ENCODE measurements at regions not wholly inside any gene's neighbourhood (a gene's known extent, or its start where the extent isn't known, plus 50 kb on each side); places are given as distances from the start of the nearest gene placed in this dataset.

- POLR2A ChIA-PET: no interaction called here
- H3K36me3 Mint-ChIP-seq (ENCODE audit: low read depth): no peaks in the 10 kb centered on the region
- no peak for DNase-seq
- no peaks in the 10 kb centered on the region for H3K4me1 Mint-ChIP-seq
- CTCF ChIA-PET: no interaction called here
- H3K4me3 Mint-ChIP-seq: no peak overlapping the region
- peaks cover 7% of the 10 kb centered on the region for H3K9me3 Mint-ChIP-seq
- H3K27me3 Mint-ChIP-seq: peaks cover 2% of the 10 kb centered on the region
- H3K27ac Mint-ChIP-seq: no peak overlapping the region
Measured at GRCh38 chr3:31039145-31039544, 144.7 kb upstream of the GADL1 start.

GRCh38 chr3:31041161-31041978 is 146.9 kb upstream of the GADL1 start:
- no peaks in the 10 kb centered on the region for H3K36me3 Mint-ChIP-seq (ENCODE audit: low read depth)
- CTCF ChIA-PET: no interaction called here
- no peaks in the 10 kb centered on the region for H3K4me1 Mint-ChIP-seq
- DNase-seq: no peak
- peaks cover 7% of the 10 kb centered on the region for H3K9me3 Mint-ChIP-seq
- POLR2A ChIA-PET: no interaction called here
- no peak overlapping the region for H3K4me3 Mint-ChIP-seq
- peaks cover 2% of the 10 kb centered on the region for H3K27me3 Mint-ChIP-seq
- H3K27ac Mint-ChIP-seq: no peak overlapping the region

- ChIA-PET POLR2A (no interaction called here), CTCF (no interaction called here)
- no peaks in the 10 kb centered on the region for H3K27me3 Mint-ChIP-seq
- H3K36me3 Mint-ChIP-seq (ENCODE audit: low read depth): no peaks in the 10 kb centered on the region
- H3K4me3 Mint-ChIP-seq: no peak overlapping the region
- no peak for DNase-seq
- H3K4me1 Mint-ChIP-seq: no peaks in the 10 kb centered on the region
- no peak overlapping the region for H3K27ac Mint-ChIP-seq
- peaks cover 5% of the 10 kb centered on the region for H3K9me3 Mint-ChIP-seq
Measured at GRCh38 chr3:31043184-31043819, 148.8 kb upstream of the GADL1 start.

- DNase-seq: no peak
- ChIA-PET CTCF (no interaction called here), POLR2A (no interaction called here)
- Mint-ChIP-seq H3K36me3 (ENCODE audit: low read depth) (no peaks in the 10 kb centered on the region), H3K27me3 (no peaks in the 10 kb centered on the region), H3K27ac (no peak overlapping the region), H3K9me3 (peaks cover 15% of the 10 kb centered on the region), H3K4me3 (no peak overlapping the region), H3K4me1 (peaks cover 2% of the 10 kb centered on the region)
Measured at GRCh38 chr3:31047673-31048072, 153.2 kb upstream of the GADL1 start.

GRCh38 chr3:31048143-31048542 is 153.7 kb upstream of the GADL1 start:
- H3K36me3 Mint-ChIP-seq (ENCODE audit: low read depth): no peaks in the 10 kb centered on the region
- H3K27me3 Mint-ChIP-seq: no peaks in the 10 kb centered on the region
- peaks cover 2% of the 10 kb centered on the region for H3K4me1 Mint-ChIP-seq
- DNase-seq: no peak
- POLR2A ChIA-PET: no interaction called here
- no peak overlapping the region for H3K4me3 Mint-ChIP-seq
- CTCF ChIA-PET: no interaction called here
- H3K27ac Mint-ChIP-seq: no peak overlapping the region
- H3K9me3 Mint-ChIP-seq: peaks cover 18% of the 10 kb centered on the region

GRCh38 chr3:31050296-31050695 is 155.8 kb upstream of the GADL1 start:
- no peak for DNase-seq
- CTCF ChIA-PET: no interaction called here

GRCh38 chr3:31051226-31051625 is 156.8 kb upstream of the GADL1 start:
- peaks cover 2% of the 10 kb centered on the region for H3K4me1 Mint-ChIP-seq
- H3K4me3 Mint-ChIP-seq: no peak overlapping the region
- POLR2A ChIA-PET: no interaction called here
- H3K27me3 Mint-ChIP-seq: no peaks in the 10 kb centered on the region
- no peak for DNase-seq
- CTCF ChIA-PET: no interaction called here
- H3K27ac Mint-ChIP-seq: no peak overlapping the region
- peaks cover 23% of the 10 kb centered on the region for H3K9me3 Mint-ChIP-seq
- H3K36me3 Mint-ChIP-seq (ENCODE audit: low read depth): no peaks in the 10 kb centered on the region

More at GRCh38 chr3:31050296-31050695, 155.8 kb upstream of the GADL1 start:
- Mint-ChIP-seq H3K36me3 (ENCODE audit: low read depth) (no peaks in the 10 kb centered on the region), H3K9me3 (peaks cover 18% of the 10 kb centered on the region), H3K27ac (no peak overlapping the region), H3K4me1 (peaks cover 2% of the 10 kb centered on the region), H3K27me3 (no peaks in the 10 kb centered on the region), H3K4me3 (no peak overlapping the region)
- POLR2A ChIA-PET: no interaction called here

- H3K4me1 Mint-ChIP-seq: peaks cover 2% of the 10 kb centered on the region
- DNase-seq: no peak
- ChIA-PET POLR2A (no interaction called here), CTCF (interaction anchor here (0.6 kb wide), 1 partner anchor 320 kb away, joined by 5 read pairs; no protein-coding TSS in a partner anchor)
- no peak overlapping the region for H3K4me3 Mint-ChIP-seq
- H3K9me3 Mint-ChIP-seq: peaks cover 24% of the 10 kb centered on the region
- no peaks in the 10 kb centered on the region for H3K27me3 Mint-ChIP-seq
- H3K27ac Mint-ChIP-seq: no peak overlapping the region
- H3K36me3 Mint-ChIP-seq (ENCODE audit: low read depth): no peaks in the 10 kb centered on the region
Measured at GRCh38 chr3:31053299-31053698, 158.8 kb upstream of the GADL1 start.

GRCh38 chr3:31054032-31054431 is 159.6 kb upstream of the GADL1 start:
- H3K36me3 Mint-ChIP-seq (ENCODE audit: low read depth): no peaks in the 10 kb centered on the region
- H3K9me3 Mint-ChIP-seq: peaks cover 29% of the 10 kb centered on the region
- H3K27me3 Mint-ChIP-seq: no peaks in the 10 kb centered on the region
- H3K4me1 Mint-ChIP-seq: peaks cover 2% of the 10 kb centered on the region
- H3K4me3 Mint-ChIP-seq: no peak overlapping the region
- ChIA-PET CTCF (no interaction called here), POLR2A (no interaction called here)
- H3K27ac Mint-ChIP-seq: no peak overlapping the region
- DNase-seq: no peak

GRCh38 chr3:31055757-31056156 is 161.3 kb upstream of the GADL1 start:
- H3K27me3 Mint-ChIP-seq: no peaks in the 10 kb centered on the region
- H3K4me1 Mint-ChIP-seq: no peaks in the 10 kb centered on the region
- CTCF ChIA-PET: no interaction called here
- no peak overlapping the region for H3K27ac Mint-ChIP-seq
- H3K4me3 Mint-ChIP-seq: no peak overlapping the region
- H3K36me3 Mint-ChIP-seq (ENCODE audit: low read depth): peaks cover 2% of the 10 kb centered on the region
- peaks cover 32% of the 10 kb centered on the region for H3K9me3 Mint-ChIP-seq
- DNase-seq: no peak
- POLR2A ChIA-PET: no interaction called here

GRCh38 chr3:31057891-31058290 is 163.4 kb upstream of the GADL1 start:
- Mint-ChIP-seq H3K27ac (no peak overlapping the region), H3K4me3 (no peak overlapping the region), H3K27me3 (no peaks in the 10 kb centered on the region), H3K9me3 (peaks cover 23% of the 10 kb centered on the region), H3K4me1 (no peaks in the 10 kb centered on the region), H3K36me3 (ENCODE audit: low read depth) (peaks cover 2% of the 10 kb centered on the region)
- ChIA-PET POLR2A (no interaction called here), CTCF (no interaction called here)
- no peak for DNase-seq

GRCh38 chr3:31064021-31064420 is 169.6 kb upstream of the GADL1 start:
- no peak for DNase-seq
- no peak overlapping the region for H3K27ac Mint-ChIP-seq
- ChIA-PET CTCF (no interaction called here), POLR2A (no interaction called here)
- peaks cover 10% of the 10 kb centered on the region for H3K9me3 Mint-ChIP-seq
- H3K4me3 Mint-ChIP-seq: no peak overlapping the region
- H3K4me1 Mint-ChIP-seq: no peaks in the 10 kb centered on the region
- H3K36me3 Mint-ChIP-seq (ENCODE audit: low read depth): peaks cover 2% of the 10 kb centered on the region
- H3K27me3 Mint-ChIP-seq: no peaks in the 10 kb centered on the region

GRCh38 chr3:31065765-31066164 is 171.3 kb upstream of the GADL1 start:
- Mint-ChIP-seq H3K4me3 (no peak overlapping the region), H3K4me1 (no peaks in the 10 kb centered on the region), H3K36me3 (ENCODE audit: low read depth) (no peaks in the 10 kb centered on the region), H3K9me3 (peaks cover 7% of the 10 kb centered on the region), H3K27me3 (peaks cover 3% of the 10 kb centered on the region), H3K27ac (no peak overlapping the region)
- no peak for DNase-seq
- ChIA-PET POLR2A (no interaction called here), CTCF (interaction anchor here (1.1 to 1.4 kb wide), 2 partner anchors 9 to 10 kb away, joined by 3 to 4 read pairs; no protein-coding TSS in a partner anchor)

GRCh38 chr3:31067004-31067403 is 172.5 kb upstream of the GADL1 start:
- H3K27ac Mint-ChIP-seq: no peak overlapping the region
- H3K4me1 Mint-ChIP-seq: peaks cover 1% of the 10 kb centered on the region
- H3K36me3 Mint-ChIP-seq (ENCODE audit: low read depth): no peaks in the 10 kb centered on the region
- POLR2A ChIA-PET: no interaction called here
- H3K4me3 Mint-ChIP-seq: no peak overlapping the region
- no peak for DNase-seq
- CTCF ChIA-PET: no interaction called here
- H3K9me3 Mint-ChIP-seq: peaks cover 6% of the 10 kb centered on the region
- peaks cover 3% of the 10 kb centered on the region for H3K27me3 Mint-ChIP-seq

Data from activated CD4-positive, alpha-beta T cell treated with anti-CD3 and anti-CD28 coated beads, Interleukin-2, amount 10 ng/mL, durations not matched to agents 7 days and 5 days (primary cell).